CD14-positive monocyte (primary cell): ENCODE measurements at regions not wholly inside any gene's neighbourhood (a gene's known extent, or its start where the extent isn't known, plus 50 kb on each side); places are given as distances from the start of the nearest gene placed in this dataset.

Experiments
- DNase-seq, 3 donors: peaks; one replicate each; pipeline ENCODE4 v3.0.0-alpha.2; 2011 to 2022
- H2AFZ ChIP-seq: 2 replicates; pipeline ENCODE4 v1.6.0; 2012; ENCODE audit warnings: mild to moderate bottlenecking, low read depth, low read length, inconsistent platforms; ENCODE audit not compliant: insufficient read depth, poor library complexity, severe bottlenecking
- H3K27ac ChIP-seq, 2 donors: 1 replicate in 1 of 2; 2 replicates in 1 of 2; pipeline ENCODE4 v1.5.1; 2012 to 2013; ENCODE audit warnings: low read length in 2 of 2, control low read depth in 1 of 2, inconsistent platforms in 1 of 2, low read depth in 1 of 2, mild to moderate bottlenecking in 1 of 2
- H3K27me3 ChIP-seq, 2 donors: one replicate each; pipeline versions ENCODE4 v1.6.0 to v1.6.1; 2011 to 2013; ENCODE audit warnings: low read length in 2 of 2; ENCODE audit not compliant: control insufficient read depth in 2 of 2, insufficient read depth in 2 of 2
- H3K36me3 ChIP-seq, 2 donors: replicated peaks in 1 of 2; 1 replicate in 1 of 2; 2 replicates in 1 of 2; pipeline versions ENCODE4 v1.5.1 to v1.6.1; 2012 to 2013; ENCODE audit warnings: low read length in 2 of 2, control low read depth in 1 of 2, inconsistent platforms in 1 of 2, mild to moderate bottlenecking in 1 of 2; ENCODE audit not compliant: insufficient read depth in 2 of 2, control insufficient read depth in 1 of 2
- H3K4me1 ChIP-seq, 2 donors: 1 replicate in 1 of 2; 2 replicates in 1 of 2; pipeline versions ENCODE4 v1.5.1 to v1.6.1; 2012 to 2013; ENCODE audit warnings: low read length in 2 of 2, control low read depth in 1 of 2, inconsistent platforms in 1 of 2, mild to moderate bottlenecking in 1 of 2, moderate library complexity in 1 of 2; ENCODE audit not compliant: insufficient read depth in 2 of 2, control insufficient read depth in 1 of 2
- H3K4me2 ChIP-seq: replicated peaks from 2 replicates; pipeline ENCODE3; 2012; ENCODE audit warnings: low read length, moderate library complexity, mild to moderate bottlenecking; ENCODE audit not compliant: poor library complexity, severe bottlenecking; ENCODE audit errors: extremely low read depth
- H3K4me3 ChIP-seq, 3 experiments: fragments of 200-600 bp in 1 of 3; sonication (generic) in 1 of 3; replicated peaks in 1 of 3; 1 replicate in 2 of 3; 2 replicates in 1 of 3; pipeline ENCODE4 v1.5.1; 2011 to 2013; ENCODE audit warnings: low read length in 3 of 3, mild to moderate bottlenecking in 3 of 3, control low read depth in 2 of 3, low read depth in 2 of 3, inconsistent platforms in 1 of 3, moderate library complexity in 1 of 3
- H3K79me2 ChIP-seq: 2 replicates; pipeline ENCODE4 v1.6.0; 2012; ENCODE audit warnings: mild to moderate bottlenecking, control low read depth, inconsistent platforms, low read length, moderate library complexity; ENCODE audit not compliant: insufficient read depth
- H3K9ac ChIP-seq: 2 replicates; pipeline ENCODE4 v1.6.0; 2017; ENCODE audit warnings: low read length, mild to moderate bottlenecking; ENCODE audit not compliant: insufficient read depth, poor library complexity, severe bottlenecking
- H3K9me3 ChIP-seq, 2 donors: replicated peaks in 1 of 2; 1 replicate in 1 of 2; 2 replicates in 1 of 2; pipeline versions ENCODE4 v1.5.1 to v1.6.1; 2012 to 2013; ENCODE audit warnings: low read length in 2 of 2, control low read depth in 1 of 2; ENCODE audit not compliant: control insufficient read depth in 1 of 2, insufficient read depth in 1 of 2
- H4K20me1 ChIP-seq: 2 replicates; pipeline ENCODE4 v1.6.0; 2012; ENCODE audit warnings: mild to moderate bottlenecking, low read length, control low read depth, moderate library complexity; ENCODE audit not compliant: insufficient read depth
- H3K27ac Mint-ChIP-seq, 7 donors: one replicate each; pipeline ENCODE4 v1.8.0; 2020; ENCODE audit warnings: mild to moderate bottlenecking in 7 of 7, mixed read lengths in 7 of 7, moderate library complexity in 6 of 7, inconsistent platforms in 2 of 7
- H3K27me3 Mint-ChIP-seq, 3 donors: one replicate each; pipeline ENCODE4 v1.8.0; 2021 to 2022; ENCODE audit warnings: low read depth in 3 of 3, mild to moderate bottlenecking in 3 of 3, mixed read lengths in 3 of 3, moderate library complexity in 3 of 3, inconsistent platforms in 1 of 3
- H3K36me3 Mint-ChIP-seq, 2 donors: one replicate each; pipeline ENCODE4 v1.8.0; 2020; ENCODE audit warnings: mixed read lengths in 2 of 2, inconsistent platforms in 1 of 2, mild to moderate bottlenecking in 1 of 2
- H3K4me1 Mint-ChIP-seq: one replicate; pipeline ENCODE4 v1.8.0; 2020; ENCODE audit warnings: mild to moderate bottlenecking, mixed read lengths
- H3K4me3 Mint-ChIP-seq, 2 donors: one replicate each; pipeline ENCODE4 v1.8.0; 2020; ENCODE audit warnings: mild to moderate bottlenecking in 2 of 2, mixed read lengths in 2 of 2, moderate library complexity in 1 of 2
- H3K9me3 Mint-ChIP-seq, 7 donors: one replicate each; pipeline ENCODE4 v1.8.0; 2020 to 2022; ENCODE audit warnings: mixed read lengths in 7 of 7, mild to moderate bottlenecking in 6 of 7, moderate library complexity in 6 of 7, inconsistent platforms in 2 of 7
- WGBS: methylation state at CpG from one replicate; pipeline ENCODE4 v1.1.5; 2013; ENCODE audit warnings: missing lambda C conversion rate; ENCODE audit not compliant: insufficient coverage; 5-methylcytosine and 5-hydroxymethylcytosine counted together
- intact Hi-C, 2 donors: fragments of 100-400 bp; cut with micrococcal nuclease; formaldehyde crosslinking; loops; one replicate each; pipeline versions ENCODE4 v1.15.0 to v1.15.1; 2023
- TF ChIP-seq, protein P1 (sequence below): fragments of 200-600 bp; IDR thresholded peaks from one replicate; pipeline ENCODE4 v1.8.0; 2022; ENCODE audit warnings: antibody characterized with exemption, mild to moderate bottlenecking

DNA sequence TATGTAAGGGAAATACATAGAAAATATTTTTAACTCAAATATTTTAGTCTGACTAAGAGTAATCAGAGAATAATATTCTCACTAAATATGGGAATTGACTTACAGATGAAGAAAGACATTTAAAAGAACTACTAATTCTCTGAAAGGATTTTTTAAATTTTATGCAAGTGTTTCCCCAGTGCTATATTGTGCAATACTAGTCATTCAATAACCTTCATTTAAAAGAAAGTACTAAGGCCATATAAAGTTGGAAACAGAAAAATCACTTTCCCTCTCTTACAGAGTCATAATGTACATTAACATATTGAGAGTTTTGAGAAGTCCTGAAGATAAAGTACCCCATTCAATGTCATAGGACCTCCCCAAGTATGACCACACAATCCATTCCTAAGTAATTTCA is 584.6 kb upstream of the ACVR2A start:
- Mint-ChIP-seq H3K9me3 (peaks cover 0 to 6% (median 3%) of the 10 kb centered on the region in 7 donors), H3K4me3 (no peak overlapping the region), H3K36me3 (no peaks in the 10 kb centered on the region), H3K4me1 (no peaks in the 10 kb centered on the region), H3K27me3 (no peaks in the 10 kb centered on the region), H3K27ac (no peak overlapping the region)
- no peak for DNase-seq
- Histone ChIP-seq H3K9me3 (no peaks in the 10 kb centered on the region), H3K4me2 (no peak overlapping the region), H3K27ac (no peak overlapping the region), H3K27me3 (no peaks in the 10 kb centered on the region), H3K36me3 (no peaks in the 10 kb centered on the region), H4K20me1 (no peaks in the 10 kb centered on the region), H3K79me2 (no peaks in the 10 kb centered on the region), H2AFZ (no peak overlapping the region), H3K9ac (no peak overlapping the region), H3K4me1 (no peaks in the 10 kb centered on the region), H3K4me3 (no peak overlapping the region)
- intact Hi-C loops = no loop called here
- TF ChIP-seq, protein P1, sequence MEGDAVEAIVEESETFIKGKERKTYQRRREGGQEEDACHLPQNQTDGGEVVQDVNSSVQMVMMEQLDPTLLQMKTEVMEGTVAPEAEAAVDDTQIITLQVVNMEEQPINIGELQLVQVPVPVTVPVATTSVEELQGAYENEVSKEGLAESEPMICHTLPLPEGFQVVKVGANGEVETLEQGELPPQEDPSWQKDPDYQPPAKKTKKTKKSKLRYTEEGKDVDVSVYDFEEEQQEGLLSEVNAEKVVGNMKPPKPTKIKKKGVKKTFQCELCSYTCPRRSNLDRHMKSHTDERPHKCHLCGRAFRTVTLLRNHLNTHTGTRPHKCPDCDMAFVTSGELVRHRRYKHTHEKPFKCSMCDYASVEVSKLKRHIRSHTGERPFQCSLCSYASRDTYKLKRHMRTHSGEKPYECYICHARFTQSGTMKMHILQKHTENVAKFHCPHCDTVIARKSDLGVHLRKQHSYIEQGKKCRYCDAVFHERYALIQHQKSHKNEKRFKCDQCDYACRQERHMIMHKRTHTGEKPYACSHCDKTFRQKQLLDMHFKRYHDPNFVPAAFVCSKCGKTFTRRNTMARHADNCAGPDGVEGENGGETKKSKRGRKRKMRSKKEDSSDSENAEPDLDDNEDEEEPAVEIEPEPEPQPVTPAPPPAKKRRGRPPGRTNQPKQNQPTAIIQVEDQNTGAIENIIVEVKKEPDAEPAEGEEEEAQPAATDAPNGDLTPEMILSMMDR = no peak

DNA sequence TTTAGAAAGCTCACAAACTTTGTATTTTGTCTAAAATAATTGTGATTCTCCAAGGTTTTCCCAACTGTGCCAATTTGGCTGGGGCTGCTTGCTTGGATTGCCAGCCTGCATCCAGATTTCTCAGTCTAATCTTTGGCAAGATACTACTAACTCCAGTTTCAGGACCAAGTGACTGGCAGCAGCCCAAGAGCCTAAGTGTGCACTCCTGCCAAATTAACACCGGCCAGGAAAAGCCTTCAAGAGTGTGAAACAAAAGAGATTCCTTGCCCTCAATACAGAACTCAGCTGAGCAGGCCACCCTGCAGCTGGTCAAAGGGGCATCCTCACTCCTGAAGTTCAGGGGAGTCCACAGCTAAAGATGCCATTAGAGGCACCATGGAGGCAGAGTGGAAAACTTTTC is 589.0 kb upstream of the ACVR2A start:
- H3K36me3 Mint-ChIP-seq = no peaks in the 10 kb centered on the region
- WGBS = no CpG with 5 or more reads among the region's 1 CpG

More for the DNA sequence above, 589.0 kb upstream of the ACVR2A start:
- H3K27me3 Mint-ChIP-seq = no peaks in the 10 kb centered on the region
- H3K27ac ChIP-seq = no peak overlapping the region
- no peak for DNase-seq
- no peak overlapping the region for H2AFZ ChIP-seq
- H3K79me2 ChIP-seq = no peaks in the 10 kb centered on the region
- H3K27me3 ChIP-seq = no peaks in the 10 kb centered on the region
- H3K4me1 ChIP-seq = no peaks in the 10 kb centered on the region
- H3K9ac ChIP-seq = no peak overlapping the region
- TF ChIP-seq, protein P1 = no peak
- no peaks in the 10 kb centered on the region for H4K20me1 ChIP-seq
- no peaks in the 10 kb centered on the region for H3K36me3 ChIP-seq
- H3K4me1 Mint-ChIP-seq = no peaks in the 10 kb centered on the region
- peaks cover 6 to 7% of the 10 kb centered on the region in 2 donors for H3K9me3 ChIP-seq
- intact Hi-C loops = no loop called here
- no peak overlapping the region for H3K4me2 ChIP-seq
- H3K9me3 Mint-ChIP-seq = peaks cover 2 to 11% (median 5%) of the 10 kb centered on the region in 7 donors
- H3K4me3 ChIP-seq = no peak overlapping the region
- H3K27ac Mint-ChIP-seq = no peak overlapping the region
- no peak overlapping the region for H3K4me3 Mint-ChIP-seq
